ENCODE measurements at regions not wholly inside any gene's neighbourhood (a gene's known extent, or its start where the extent isn't known, plus 50 kb on each side); places are given as distances from the start of the nearest gene placed in this dataset.

DNA sequence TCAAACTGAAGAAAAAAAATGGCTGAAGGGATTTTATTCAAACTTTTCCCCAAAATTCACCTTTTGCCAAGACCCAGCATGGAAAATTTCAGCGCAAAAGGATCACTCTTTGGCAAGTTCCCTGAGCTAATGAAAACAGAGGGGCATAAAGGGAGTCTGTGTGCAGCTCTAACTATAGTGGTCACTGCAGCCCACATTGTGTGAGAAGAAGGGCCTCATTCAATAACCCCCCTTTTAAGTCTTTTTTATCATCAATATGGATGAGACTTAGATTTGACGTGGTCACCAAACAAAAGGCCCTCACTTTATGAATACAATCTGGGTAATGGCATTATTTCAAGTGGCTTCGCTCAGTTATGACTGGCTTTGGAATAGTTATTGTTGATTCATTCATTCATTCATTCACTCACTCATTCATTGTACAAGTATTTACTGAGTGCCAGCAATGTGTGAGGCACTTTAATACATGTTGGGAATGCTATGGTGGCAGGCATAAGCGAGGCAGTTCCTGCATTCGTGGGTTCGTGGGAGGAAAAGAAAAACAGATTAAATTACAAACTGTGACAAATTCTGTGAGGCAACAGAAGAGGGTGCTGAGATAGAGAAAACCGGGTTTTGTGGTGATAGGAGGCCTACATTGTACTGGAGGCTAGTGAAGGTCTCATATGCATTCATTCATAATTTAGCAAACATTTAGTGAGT is 145.7 kb upstream of the KLF4 start:
- H3K9me2 ChIP-seq (ENCODE audit: insufficient read depth) = no peaks in the 10 kb centered on the region
- H3K79me2 ChIP-seq (replicated peaks; ENCODE audit: insufficient read depth) = no peaks in the 10 kb centered on the region
- ATAC-seq = no peak
- H4K20me1 ChIP-seq (replicated peaks; ENCODE audit: insufficient read depth) = no peaks in the 10 kb centered on the region
- H3K27ac ChIP-seq (ENCODE audit: low read depth) = no peak overlapping the region
- peaks cover 55% of the 10 kb centered on the region for H3K4me1 Mint-ChIP-seq
- H3K36me3 Mint-ChIP-seq (ENCODE audit: low read depth) = no peaks in the 10 kb centered on the region
- H3F3A ChIP-seq (replicated peaks; ENCODE audit: low read depth) = peaks cover 5% of the 10 kb centered on the region; the same call in 1 of the 2 replicates
- H3K4me3 Mint-ChIP-seq = no peak overlapping the region
- H3K27me3 Mint-ChIP-seq (ENCODE audit: insufficient read depth, low read depth, poor library complexity) = peaks cover 23% of the 10 kb centered on the region
- peaks cover 5% of the 10 kb centered on the region; the same call in 1 of the 2 replicates for H3K36me3 ChIP-seq (ENCODE audit: insufficient read depth)
- TF ChIP-seq ZNF331 (CRISPR knock-in tag; IDR thresholded peaks at IDR 0.05; ENCODE audit: low read depth) (no peak), EZH2 (IDR thresholded peaks at IDR 0.05; ENCODE audit: low read depth, unreplicated experiment) (no peak), NANOG (IDR thresholded peaks at IDR 0.05; ENCODE audit: borderline replicate concordance) (no peak), POLR2AphosphoS5 (IDR thresholded peaks at IDR 0.05; ENCODE audit: low read depth) (no peak), EZH2phosphoT487 (IDR thresholded peaks at IDR 0.05; ENCODE audit: unreplicated experiment) (no peak)
- TF ChIP-seq, protein P1, sequence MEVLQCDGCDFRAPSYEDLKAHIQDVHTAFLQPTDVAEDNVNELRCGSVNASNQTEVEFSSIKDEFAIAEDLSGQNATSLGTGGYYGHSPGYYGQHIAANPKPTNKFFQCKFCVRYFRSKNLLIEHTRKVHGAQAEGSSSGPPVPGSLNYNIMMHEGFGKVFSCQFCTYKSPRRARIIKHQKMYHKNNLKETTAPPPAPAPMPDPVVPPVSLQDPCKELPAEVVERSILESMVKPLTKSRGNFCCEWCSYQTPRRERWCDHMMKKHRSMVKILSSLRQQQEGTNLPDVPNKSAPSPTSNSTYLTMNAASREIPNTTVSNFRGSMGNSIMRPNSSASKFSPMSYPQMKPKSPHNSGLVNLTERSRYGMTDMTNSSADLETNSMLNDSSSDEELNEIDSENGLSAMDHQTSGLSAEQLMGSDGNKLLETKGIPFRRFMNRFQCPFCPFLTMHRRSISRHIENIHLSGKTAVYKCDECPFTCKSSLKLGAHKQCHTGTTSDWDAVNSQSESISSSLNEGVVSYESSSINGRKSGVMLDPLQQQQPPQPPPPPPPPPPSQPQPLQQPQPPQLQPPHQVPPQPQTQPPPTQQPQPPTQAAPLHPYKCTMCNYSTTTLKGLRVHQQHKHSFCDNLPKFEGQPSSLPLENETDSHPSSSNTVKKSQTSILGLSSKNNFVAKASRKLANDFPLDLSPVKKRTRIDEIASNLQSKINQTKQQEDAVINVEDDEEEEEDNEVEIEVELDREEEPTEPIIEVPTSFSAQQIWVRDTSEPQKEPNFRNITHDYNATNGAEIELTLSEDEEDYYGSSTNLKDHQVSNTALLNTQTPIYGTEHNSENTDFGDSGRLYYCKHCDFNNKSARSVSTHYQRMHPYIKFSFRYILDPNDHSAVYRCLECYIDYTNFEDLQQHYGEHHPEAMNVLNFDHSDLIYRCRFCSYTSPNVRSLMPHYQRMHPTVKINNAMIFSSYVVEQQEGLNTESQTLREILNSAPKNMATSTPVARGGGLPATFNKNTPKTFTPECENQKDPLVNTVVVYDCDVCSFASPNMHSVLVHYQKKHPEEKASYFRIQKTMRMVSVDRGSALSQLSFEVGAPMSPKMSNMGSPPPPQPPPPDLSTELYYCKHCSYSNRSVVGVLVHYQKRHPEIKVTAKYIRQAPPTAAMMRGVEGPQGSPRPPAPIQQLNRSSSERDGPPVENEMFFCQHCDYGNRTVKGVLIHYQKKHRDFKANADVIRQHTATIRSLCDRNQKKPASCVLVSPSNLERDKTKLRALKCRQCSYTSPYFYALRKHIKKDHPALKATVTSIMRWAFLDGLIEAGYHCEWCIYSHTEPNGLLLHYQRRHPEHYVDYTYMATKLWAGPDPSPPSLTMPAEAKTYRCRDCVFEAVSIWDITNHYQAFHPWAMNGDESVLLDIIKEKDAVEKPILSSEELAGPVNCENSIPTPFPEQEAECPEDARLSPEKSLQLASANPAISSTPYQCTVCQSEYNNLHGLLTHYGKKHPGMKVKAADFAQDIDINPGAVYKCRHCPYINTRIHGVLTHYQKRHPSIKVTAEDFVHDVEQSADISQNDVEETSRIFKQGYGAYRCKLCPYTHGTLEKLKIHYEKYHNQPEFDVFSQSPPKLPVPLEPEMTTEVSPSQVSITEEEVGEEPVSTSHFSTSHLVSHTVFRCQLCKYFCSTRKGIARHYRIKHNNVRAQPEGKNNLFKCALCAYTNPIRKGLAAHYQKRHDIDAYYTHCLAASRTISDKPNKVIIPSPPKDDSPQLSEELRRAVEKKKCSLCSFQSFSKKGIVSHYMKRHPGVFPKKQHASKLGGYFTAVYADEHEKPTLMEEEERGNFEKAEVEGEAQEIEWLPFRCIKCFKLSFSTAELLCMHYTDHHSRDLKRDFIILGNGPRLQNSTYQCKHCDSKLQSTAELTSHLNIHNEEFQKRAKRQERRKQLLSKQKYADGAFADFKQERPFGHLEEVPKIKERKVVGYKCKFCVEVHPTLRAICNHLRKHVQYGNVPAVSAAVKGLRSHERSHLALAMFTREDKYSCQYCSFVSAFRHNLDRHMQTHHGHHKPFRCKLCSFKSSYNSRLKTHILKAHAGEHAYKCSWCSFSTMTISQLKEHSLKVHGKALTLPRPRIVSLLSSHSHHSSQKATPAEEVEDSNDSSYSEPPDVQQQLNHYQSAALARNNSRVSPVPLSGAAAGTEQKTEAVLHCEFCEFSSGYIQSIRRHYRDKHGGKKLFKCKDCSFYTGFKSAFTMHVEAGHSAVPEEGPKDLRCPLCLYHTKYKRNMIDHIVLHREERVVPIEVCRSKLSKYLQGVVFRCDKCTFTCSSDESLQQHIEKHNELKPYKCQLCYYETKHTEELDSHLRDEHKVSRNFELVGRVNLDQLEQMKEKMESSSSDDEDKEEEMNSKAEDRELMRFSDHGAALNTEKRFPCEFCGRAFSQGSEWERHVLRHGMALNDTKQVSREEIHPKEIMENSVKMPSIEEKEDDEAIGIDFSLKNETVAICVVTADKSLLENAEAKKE (CRISPR knock-in tag; IDR thresholded peaks at IDR 0.05) = no peak
- TF ChIP-seq, protein P2, sequence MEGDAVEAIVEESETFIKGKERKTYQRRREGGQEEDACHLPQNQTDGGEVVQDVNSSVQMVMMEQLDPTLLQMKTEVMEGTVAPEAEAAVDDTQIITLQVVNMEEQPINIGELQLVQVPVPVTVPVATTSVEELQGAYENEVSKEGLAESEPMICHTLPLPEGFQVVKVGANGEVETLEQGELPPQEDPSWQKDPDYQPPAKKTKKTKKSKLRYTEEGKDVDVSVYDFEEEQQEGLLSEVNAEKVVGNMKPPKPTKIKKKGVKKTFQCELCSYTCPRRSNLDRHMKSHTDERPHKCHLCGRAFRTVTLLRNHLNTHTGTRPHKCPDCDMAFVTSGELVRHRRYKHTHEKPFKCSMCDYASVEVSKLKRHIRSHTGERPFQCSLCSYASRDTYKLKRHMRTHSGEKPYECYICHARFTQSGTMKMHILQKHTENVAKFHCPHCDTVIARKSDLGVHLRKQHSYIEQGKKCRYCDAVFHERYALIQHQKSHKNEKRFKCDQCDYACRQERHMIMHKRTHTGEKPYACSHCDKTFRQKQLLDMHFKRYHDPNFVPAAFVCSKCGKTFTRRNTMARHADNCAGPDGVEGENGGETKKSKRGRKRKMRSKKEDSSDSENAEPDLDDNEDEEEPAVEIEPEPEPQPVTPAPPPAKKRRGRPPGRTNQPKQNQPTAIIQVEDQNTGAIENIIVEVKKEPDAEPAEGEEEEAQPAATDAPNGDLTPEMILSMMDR (conservative IDR thresholded peaks at IDR 0.05; ENCODE audit: low read depth in 2 of 2) = no peak
- H3K9me3 Mint-ChIP-seq = no peaks in the 10 kb centered on the region
- H3K27ac Mint-ChIP-seq = no peak overlapping the region
- H3K4me3 ChIP-seq = no peak overlapping the region
- no peak overlapping the region for H2AFZ ChIP-seq
- peaks cover 17% of the 10 kb centered on the region; the same call in 1 of the 2 replicates for H3K27me3 ChIP-seq (ENCODE audit: insufficient read depth)
- peaks cover 34% of the 10 kb centered on the region for H3K4me1 ChIP-seq (ENCODE audit: insufficient read depth)
- no peak overlapping the region for H3K4me2 ChIP-seq
- no peak for DNase-seq (ENCODE audit: low spot score)

Data from GM23338 (cell line).